22Rv1 (cell line): ENCODE measurements at regions not wholly inside any gene's neighbourhood (a gene's known extent, or its start where the extent isn't known, plus 50 kb on each side); places are given as distances from the start of the nearest gene placed in this dataset.

ENCODE experiments used
- CTCF ChIP-seq: fragments of 450-650 bp; IDR thresholded peaks from 2 replicates; pipeline ENCODE4 v1.5.1; 2017; ENCODE audit warnings: mild to moderate bottlenecking
- ZFX ChIP-seq: fragments of 450-650 bp; IDR thresholded peaks from 2 replicates; pipeline ENCODE4 v1.6.1; 2017; ENCODE audit warnings: antibody characterized with exemption, borderline replicate concordance

- TF ChIP-seq CTCF (no peak), ZFX (no peak)
Observed at GRCh38 chr4:177638871-177639270, 196.6 kb upstream of the AGA start.
